Astrocyte (in vitro differentiated cells and primary cell): ENCODE measurements at regions not wholly inside any gene's neighbourhood (a gene's known extent, or its start where the extent isn't known, plus 50 kb on each side); places are given as distances from the start of the nearest gene placed in this dataset.

Experiments
- DNase-seq: peaks from one replicate; pipeline ENCODE4 v3.0.0-alpha.2; 2010; ENCODE audit warnings: low read depth
- FAIRE-seq: peaks from 2 replicates; lab custom pipeline; 2011; peaks lifted over from hg19 to GRCh38; lab: Jason Lieb, UNC
- H2AFZ ChIP-seq: 2 replicates; pipeline ENCODE4 v1.6.0; 2012; ENCODE audit warnings: low read depth, low read length, inconsistent platforms
- H3K27ac ChIP-seq: 2 replicates; pipeline ENCODE4 v1.5.1; 2011; ENCODE audit warnings: low read depth, low read length, inconsistent platforms
- H3K27me3 ChIP-seq: 2 replicates; pipeline ENCODE4 v1.6.0; 2011; ENCODE audit warnings: low read length, inconsistent platforms; ENCODE audit not compliant: insufficient read depth
- H3K36me3 ChIP-seq: 2 replicates; pipeline ENCODE4 v1.5.1; 2011; ENCODE audit warnings: low read length, inconsistent platforms; ENCODE audit not compliant: insufficient read depth
- H3K4me1 ChIP-seq: 2 replicates; pipeline ENCODE4 v1.5.1; 2011; ENCODE audit warnings: low read length, inconsistent platforms; ENCODE audit not compliant: insufficient read depth
- H3K4me2 ChIP-seq: 2 replicates; pipeline ENCODE4 v1.6.0; 2012; ENCODE audit warnings: low read length, inconsistent platforms
- H3K4me3 ChIP-seq: 2 replicates; pipeline ENCODE4 v1.5.1; 2011; ENCODE audit warnings: low read depth, mild to moderate bottlenecking, low read length, inconsistent platforms; ENCODE audit not compliant: insufficient read depth
- H3K79me2 ChIP-seq: 2 replicates; pipeline ENCODE4 v1.6.0; 2012; ENCODE audit warnings: mild to moderate bottlenecking, low read length, inconsistent platforms; ENCODE audit not compliant: insufficient read depth
- H3K9ac ChIP-seq: 2 replicates; pipeline ENCODE4 v1.6.0; 2012; ENCODE audit warnings: mild to moderate bottlenecking, low read length, inconsistent platforms
- H3K9me3 ChIP-seq: 2 replicates; pipeline ENCODE4 v1.5.1; 2012; ENCODE audit warnings: low read depth, mild to moderate bottlenecking, low read length, inconsistent platforms; ENCODE audit not compliant: insufficient read depth
- H4K20me1 ChIP-seq: 2 replicates; pipeline ENCODE4 v1.6.0; 2012; ENCODE audit warnings: low read length, inconsistent platforms; ENCODE audit not compliant: insufficient read depth
- H3K27ac Mint-ChIP-seq: one replicate; pipeline ENCODE4 v1.8.0; 2021; ENCODE audit warnings: mild to moderate bottlenecking, mixed read lengths; ENCODE audit not compliant: unreplicated experiment
- H3K27me3 Mint-ChIP-seq: one replicate; pipeline ENCODE4 v1.8.0; 2021; ENCODE audit warnings: low read depth, mixed read lengths; ENCODE audit not compliant: unreplicated experiment
- H3K36me3 Mint-ChIP-seq: one replicate; pipeline ENCODE4 v1.8.0; 2021; ENCODE audit warnings: low read depth, mixed read lengths; ENCODE audit not compliant: unreplicated experiment
- H3K4me1 Mint-ChIP-seq: one replicate; pipeline ENCODE4 v1.8.0; 2021; ENCODE audit warnings: low read depth, mixed read lengths; ENCODE audit not compliant: unreplicated experiment
- H3K4me3 Mint-ChIP-seq: one replicate; pipeline ENCODE4 v1.8.0; 2021; ENCODE audit warnings: mild to moderate bottlenecking, moderate library complexity, mixed read lengths; ENCODE audit not compliant: unreplicated experiment
- H3K9me3 Mint-ChIP-seq: one replicate; pipeline ENCODE4 v1.8.0; 2021; ENCODE audit warnings: mild to moderate bottlenecking, mixed read lengths; ENCODE audit not compliant: unreplicated experiment
- EZH2 ChIP-seq: IDR thresholded peaks from 2 replicates; pipeline ENCODE4 v1.6.1; 2012; ENCODE audit warnings: mild to moderate bottlenecking, low read length, inconsistent platforms; ENCODE audit not compliant: insufficient read depth
- TF ChIP-seq, protein P1 (sequence below): IDR thresholded peaks from 2 replicates; pipeline ENCODE4 v1.5.1; 2011; ENCODE audit warnings: low read depth, mild to moderate bottlenecking, inconsistent platforms, low read length, moderate library complexity; ENCODE audit not compliant: insufficient read depth

DNA sequence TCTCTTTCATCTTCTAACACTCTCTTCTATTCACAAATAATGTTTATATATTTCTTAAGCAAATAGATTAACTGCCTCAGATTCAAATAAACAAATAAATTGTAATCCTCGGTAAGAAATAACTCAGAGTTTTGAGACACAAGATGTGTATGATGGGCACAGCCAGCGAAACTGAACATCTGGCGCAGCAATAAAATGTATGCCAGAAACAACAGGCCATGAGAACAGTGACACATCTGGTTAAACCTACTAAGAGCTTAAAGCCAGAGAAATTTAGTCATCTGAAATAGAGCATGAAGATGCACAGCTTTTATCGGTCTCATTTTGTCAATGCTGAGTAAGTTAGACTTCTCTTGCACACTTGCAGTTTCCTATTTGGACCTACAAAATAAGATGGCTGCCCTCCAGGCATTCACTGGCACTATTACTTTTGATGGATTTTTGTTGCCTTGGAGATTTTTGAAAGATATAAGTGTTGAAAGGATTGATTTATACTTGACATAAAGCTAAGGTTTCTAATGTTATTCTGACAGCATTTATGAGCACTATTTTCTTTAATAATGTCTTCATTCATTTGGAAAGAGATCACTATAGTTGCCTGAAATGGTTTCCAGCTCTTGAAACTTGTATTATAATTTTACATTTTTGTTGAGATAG is 1444.0 kb downstream of the PCDH18 start:
- no peak overlapping the region for H3K4me2 ChIP-seq
- H3K27ac ChIP-seq = no peak overlapping the region
- no peaks in the 10 kb centered on the region for H3K79me2 ChIP-seq
- H3K9me3 ChIP-seq = no peaks in the 10 kb centered on the region
- H3K27me3 ChIP-seq = no peaks in the 10 kb centered on the region
- Mint-ChIP-seq H3K36me3 (no peaks in the 10 kb centered on the region), H3K27me3 (no peaks in the 10 kb centered on the region), H3K4me1 (no peaks in the 10 kb centered on the region), H3K9me3 (no peaks in the 10 kb centered on the region), H3K27ac (no peak overlapping the region), H3K4me3 (no peak overlapping the region)
- no peak overlapping the region for H3K9ac ChIP-seq
- no peaks in the 10 kb centered on the region for H3K4me1 ChIP-seq
- H4K20me1 ChIP-seq = no peaks in the 10 kb centered on the region
- no peak for DNase-seq
- no peaks in the 10 kb centered on the region for H3K36me3 ChIP-seq
- no peak overlapping the region for H2AFZ ChIP-seq
- FAIRE-seq = no peak
- no peak overlapping the region for H3K4me3 ChIP-seq
- no peak for TF ChIP-seq EZH2
- TF ChIP-seq, protein P1, sequence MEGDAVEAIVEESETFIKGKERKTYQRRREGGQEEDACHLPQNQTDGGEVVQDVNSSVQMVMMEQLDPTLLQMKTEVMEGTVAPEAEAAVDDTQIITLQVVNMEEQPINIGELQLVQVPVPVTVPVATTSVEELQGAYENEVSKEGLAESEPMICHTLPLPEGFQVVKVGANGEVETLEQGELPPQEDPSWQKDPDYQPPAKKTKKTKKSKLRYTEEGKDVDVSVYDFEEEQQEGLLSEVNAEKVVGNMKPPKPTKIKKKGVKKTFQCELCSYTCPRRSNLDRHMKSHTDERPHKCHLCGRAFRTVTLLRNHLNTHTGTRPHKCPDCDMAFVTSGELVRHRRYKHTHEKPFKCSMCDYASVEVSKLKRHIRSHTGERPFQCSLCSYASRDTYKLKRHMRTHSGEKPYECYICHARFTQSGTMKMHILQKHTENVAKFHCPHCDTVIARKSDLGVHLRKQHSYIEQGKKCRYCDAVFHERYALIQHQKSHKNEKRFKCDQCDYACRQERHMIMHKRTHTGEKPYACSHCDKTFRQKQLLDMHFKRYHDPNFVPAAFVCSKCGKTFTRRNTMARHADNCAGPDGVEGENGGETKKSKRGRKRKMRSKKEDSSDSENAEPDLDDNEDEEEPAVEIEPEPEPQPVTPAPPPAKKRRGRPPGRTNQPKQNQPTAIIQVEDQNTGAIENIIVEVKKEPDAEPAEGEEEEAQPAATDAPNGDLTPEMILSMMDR = no peak

DNA sequence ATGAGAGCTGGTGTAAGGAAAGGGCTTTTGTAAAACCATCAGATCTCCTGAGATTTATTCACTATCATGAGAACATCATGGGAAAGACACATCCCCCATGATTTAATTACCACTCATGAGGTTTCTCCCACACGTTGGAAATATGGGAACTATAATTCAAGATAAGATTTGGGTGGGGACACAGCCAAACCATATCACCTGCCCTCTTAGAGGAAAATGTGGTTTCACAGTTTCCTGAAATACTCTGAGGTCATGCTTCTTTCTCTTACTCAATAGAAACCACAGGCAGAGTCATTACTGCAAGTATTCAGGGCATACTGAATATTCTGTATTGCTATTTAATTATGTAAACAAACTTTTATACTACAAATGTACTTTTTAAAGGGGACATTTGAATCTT is 1453.3 kb downstream of the PCDH18 start:
- no peak overlapping the region for H3K4me3 Mint-ChIP-seq
- H3K9me3 Mint-ChIP-seq = no peaks in the 10 kb centered on the region
- H3K27ac Mint-ChIP-seq = no peak overlapping the region
- no peak overlapping the region for H2AFZ ChIP-seq
- FAIRE-seq = no peak
- H3K9ac ChIP-seq = no peak overlapping the region
- no peaks in the 10 kb centered on the region for H3K9me3 ChIP-seq
- TF ChIP-seq, protein P1 = no peak
- TF ChIP-seq EZH2 = no peak
- no peaks in the 10 kb centered on the region for H3K27me3 ChIP-seq
- H3K4me2 ChIP-seq = no peak overlapping the region
- no peaks in the 10 kb centered on the region for H3K27me3 Mint-ChIP-seq
- peak; percentile 76 for DNase-seq
- no peaks in the 10 kb centered on the region for H3K79me2 ChIP-seq
- no peaks in the 10 kb centered on the region for H4K20me1 ChIP-seq
- no peak overlapping the region for H3K27ac ChIP-seq
- H3K36me3 Mint-ChIP-seq = no peaks in the 10 kb centered on the region
- peaks cover 2% of the 10 kb centered on the region for H3K4me1 Mint-ChIP-seq
- no peaks in the 10 kb centered on the region for H3K4me1 ChIP-seq
- no peak overlapping the region for H3K4me3 ChIP-seq
- H3K36me3 ChIP-seq = no peaks in the 10 kb centered on the region

DNA sequence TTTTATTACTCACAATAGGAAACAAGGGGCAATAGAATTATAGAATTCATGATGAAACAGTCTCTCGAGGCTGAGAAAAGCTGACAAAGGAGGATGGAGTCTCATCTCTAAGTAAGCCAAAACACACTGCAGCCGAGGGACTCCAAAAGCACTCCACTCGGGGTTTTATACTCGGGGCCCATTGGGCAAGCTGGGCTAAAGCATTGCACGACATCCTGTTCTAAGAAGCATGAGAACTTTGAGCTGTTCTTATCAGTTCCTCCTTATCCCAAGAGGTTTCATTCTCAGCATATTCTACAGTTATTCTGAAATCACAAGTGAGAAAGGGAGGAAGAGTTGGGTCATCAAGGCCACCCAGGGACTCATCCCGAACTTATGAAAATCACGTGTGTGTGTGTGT is 1475.5 kb downstream of the PCDH18 start:
- TF ChIP-seq, protein P1 = no peak
- TF ChIP-seq EZH2 = no peak
- DNase-seq (no peak), FAIRE-seq (no peak)
- Histone ChIP-seq H2AFZ (no peak overlapping the region), H3K36me3 (no peaks in the 10 kb centered on the region), H3K4me1 (no peaks in the 10 kb centered on the region), H4K20me1 (no peaks in the 10 kb centered on the region), H3K27ac (no peak overlapping the region), H3K27me3 (no peaks in the 10 kb centered on the region), H3K4me3 (no peak overlapping the region), H3K4me2 (no peak overlapping the region), H3K79me2 (no peaks in the 10 kb centered on the region), H3K9me3 (no peaks in the 10 kb centered on the region), H3K9ac (no peak overlapping the region)
- Mint-ChIP-seq H3K27ac (no peak overlapping the region), H3K9me3 (no peaks in the 10 kb centered on the region), H3K4me3 (no peak overlapping the region), H3K27me3 (no peaks in the 10 kb centered on the region), H3K36me3 (no peaks in the 10 kb centered on the region), H3K4me1 (no peaks in the 10 kb centered on the region)
